Activated CD4-positive, alpha-beta T cell treated with anti-CD3 and anti-CD28 coated beads for 36 hours (primary cell): ENCODE measurements at regions not wholly inside any gene's neighbourhood (a gene's known extent, or its start where the extent isn't known, plus 50 kb on each side); places are given as distances from the start of the nearest gene placed in this dataset.

Source experiments
- ATAC-seq: fragments of 200-7000 bp; cut with Tn5 transposase; one replicate; pipeline ENCODE4 v1.10.0; 2021; ENCODE audit warnings: mild to moderate bottlenecking, moderate library complexity
- CTCF ChIA-PET: fragments of 350-600 bp; sonication (Branson Sonifier 250); formaldehyde crosslinking; loops from one replicate; lab custom pipeline; 2021; ENCODE audit warnings: antibody characterized with exemption; lab: Charles Lee
- POLR2A ChIA-PET: fragments of 350-600 bp; sonication (Branson Sonifier 250); formaldehyde crosslinking; loops from one replicate; lab custom pipeline; 2021; ENCODE audit warnings: antibody characterized with exemption, inconsistent platforms; lab: Charles Lee
- DNase-seq: peaks from one replicate; pipeline ENCODE4 v3.0.0-alpha.2; 2020
- H3K27ac Mint-ChIP-seq: one replicate; pipeline ENCODE4 v1.8.0; 2021; ENCODE audit warnings: mixed read lengths
- H3K27me3 Mint-ChIP-seq: one replicate; pipeline ENCODE4 v1.8.0; 2021; ENCODE audit warnings: mixed read lengths
- H3K36me3 Mint-ChIP-seq: one replicate; pipeline ENCODE4 v1.8.0; 2021; ENCODE audit warnings: low read depth, mixed read lengths
- H3K4me1 Mint-ChIP-seq: one replicate; pipeline ENCODE4 v1.8.0; 2021; ENCODE audit warnings: mixed read lengths
- H3K4me3 Mint-ChIP-seq: one replicate; pipeline ENCODE4 v1.8.0; 2021; ENCODE audit warnings: mild to moderate bottlenecking, moderate library complexity, mixed read lengths
- H3K9me3 Mint-ChIP-seq: one replicate; pipeline ENCODE4 v1.8.0; 2021; ENCODE audit warnings: low read depth, mixed read lengths
- intact Hi-C, 2 experiments: fragments of 100-400 bp; cut with DNase I in 1 of 2; cut with micrococcal nuclease in 1 of 2; formaldehyde crosslinking; loops; one replicate each; pipeline versions ENCODE4 v1.14.2 to v1.15.1; 2022 to 2024; cut with DNase I, micrococcal nuclease

DNA sequence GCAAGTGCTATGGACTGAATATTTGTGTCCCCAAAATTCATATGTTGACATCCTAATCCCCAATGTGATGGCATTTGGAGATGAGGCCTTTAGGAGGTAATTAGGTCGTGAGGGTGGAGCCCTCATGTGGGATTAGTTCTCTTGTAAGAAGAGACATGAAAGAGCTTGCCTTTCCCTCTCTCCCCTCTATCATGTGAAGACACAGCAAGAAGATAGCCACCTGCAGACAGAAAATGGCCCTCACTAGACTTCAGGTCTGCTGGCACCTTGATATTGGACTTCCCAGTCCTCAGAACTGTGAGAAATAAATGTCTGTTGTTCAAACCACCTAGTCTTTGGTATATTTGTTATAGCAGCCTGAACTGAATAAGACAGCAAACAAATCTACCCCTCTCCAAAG, 75.1 kb upstream of the TBX20 start:
- POLR2A ChIA-PET, result no interaction called here
- H3K9me3 Mint-ChIP-seq, result peaks cover 4% of the 10 kb centered on the region
- H3K27me3 Mint-ChIP-seq, result peaks cover 11% of the 10 kb centered on the region

GRCh38 chr7:35319606-35320005, 65.7 kb upstream of the TBX20 start:
- Mint-ChIP-seq H3K4me1 (no peaks in the 10 kb centered on the region), H3K27me3 (peaks cover 17% of the 10 kb centered on the region), H3K9me3 (peaks cover 2% of the 10 kb centered on the region), H3K36me3 (no peaks in the 10 kb centered on the region), H3K4me3 (no peak overlapping the region), H3K27ac (no peak overlapping the region)
- ChIA-PET POLR2A (no interaction called here), CTCF (no interaction called here)
- intact Hi-C loops, result no loop called here
- ATAC-seq (no peak), DNase-seq (no peak)

More for the DNA sequence above, 75.1 kb upstream of the TBX20 start:
- ATAC-seq, result no peak
- DNase-seq, result no peak
- intact Hi-C loops, result no loop called here
- H3K36me3 Mint-ChIP-seq, result no peaks in the 10 kb centered on the region
- CTCF ChIA-PET, result no interaction called here
- H3K4me1 Mint-ChIP-seq, result no peaks in the 10 kb centered on the region
- H3K4me3 Mint-ChIP-seq, result no peak overlapping the region
- no peak overlapping the region for H3K27ac Mint-ChIP-seq

GRCh38 chr7:35316549-35316948, 62.6 kb upstream of the TBX20 start:
- ChIA-PET CTCF (interaction anchor here (0.8 to 1.1 kb wide), 3 partner anchors 8 to 90 kb away, joined by 3 read pairs; no protein-coding TSS in a partner anchor), POLR2A (no interaction called here)
- intact Hi-C loops, result no loop called here
- ATAC-seq (no peak), DNase-seq (no peak)
- H3K4me1 Mint-ChIP-seq, result no peaks in the 10 kb centered on the region
- peaks cover 13% of the 10 kb centered on the region for H3K27me3 Mint-ChIP-seq
- H3K27ac Mint-ChIP-seq, result no peak overlapping the region
- H3K9me3 Mint-ChIP-seq, result no peaks in the 10 kb centered on the region
- no peaks in the 10 kb centered on the region for H3K36me3 Mint-ChIP-seq
- no peak overlapping the region for H3K4me3 Mint-ChIP-seq

- Mint-ChIP-seq H3K4me1 (no peaks in the 10 kb centered on the region), H3K27me3 (peaks cover 6% of the 10 kb centered on the region), H3K4me3 (no peak overlapping the region), H3K27ac (no peak overlapping the region), H3K9me3 (no peaks in the 10 kb centered on the region), H3K36me3 (no peaks in the 10 kb centered on the region)
- CTCF ChIA-PET, result interaction anchor here (0.8 kb wide), 1 partner anchor 13 kb away, joined by 3 read pairs; no protein-coding TSS in a partner anchor
- POLR2A ChIA-PET, result no interaction called here
- intact Hi-C loops, result no loop called here
- no peak for ATAC-seq
- DNase-seq, result no peak
These were observed 61.6 kb upstream of the TBX20 start for GRCh38 chr7:35315517-35315916.

DNA sequence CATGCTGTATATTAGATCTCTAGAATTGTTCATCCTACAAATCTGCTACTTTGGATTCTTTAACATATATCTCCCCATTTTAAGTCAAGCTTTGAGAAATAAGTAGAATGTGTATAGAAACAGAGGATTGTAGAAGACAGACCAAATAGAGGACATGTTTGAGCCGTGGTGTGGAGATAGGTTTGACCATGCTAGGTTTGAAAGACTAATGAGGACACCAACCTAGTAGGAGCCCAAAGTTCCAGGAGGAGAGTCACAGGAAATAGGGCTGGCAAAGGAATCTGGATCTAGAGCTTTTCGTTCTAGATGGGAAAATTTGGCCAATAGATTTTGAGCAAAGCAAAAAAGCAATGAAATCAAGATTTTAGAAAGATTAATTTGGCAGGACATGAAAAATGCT, 60.5 kb upstream of the TBX20 start:
- CTCF ChIA-PET, result no interaction called here
- H3K4me3 Mint-ChIP-seq, result no peak overlapping the region
- H3K4me1 Mint-ChIP-seq, result no peaks in the 10 kb centered on the region
- POLR2A ChIA-PET, result no interaction called here
- ATAC-seq (no peak), DNase-seq (no peak)
- H3K36me3 Mint-ChIP-seq, result no peaks in the 10 kb centered on the region
- H3K9me3 Mint-ChIP-seq, result no peaks in the 10 kb centered on the region
- H3K27ac Mint-ChIP-seq, result no peak overlapping the region
- intact Hi-C loops, result no loop called here
- H3K27me3 Mint-ChIP-seq, result peaks cover 2% of the 10 kb centered on the region

DNA sequence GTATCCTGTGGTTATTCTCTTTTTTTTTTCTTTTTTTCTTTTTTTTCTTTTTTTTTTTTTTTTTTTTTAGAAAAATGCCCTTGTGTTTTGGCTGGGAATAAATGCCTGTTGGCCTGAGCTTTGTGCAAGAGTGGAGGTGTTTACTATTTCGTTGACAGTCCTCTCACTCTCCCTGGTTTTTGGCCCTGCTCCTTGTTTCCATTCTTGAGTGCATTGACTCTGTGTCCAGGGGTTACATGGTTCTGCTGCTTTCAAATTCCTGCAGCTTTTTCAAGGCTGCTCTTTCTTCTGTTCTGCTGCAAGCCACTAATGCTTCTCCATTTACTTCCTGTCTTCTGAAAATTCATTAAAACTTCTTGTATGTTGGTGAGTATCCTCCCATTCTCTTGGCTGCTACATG, 59.7 kb upstream of the TBX20 start:
- Mint-ChIP-seq H3K27ac (no peak overlapping the region), H3K27me3 (peaks cover 2% of the 10 kb centered on the region), H3K36me3 (no peaks in the 10 kb centered on the region), H3K9me3 (no peaks in the 10 kb centered on the region), H3K4me1 (no peaks in the 10 kb centered on the region), H3K4me3 (no peak overlapping the region)
- CTCF ChIA-PET, result no interaction called here
- ATAC-seq (no peak), DNase-seq (no peak)
- POLR2A ChIA-PET, result interaction anchor here (0.6 kb wide), 1 partner anchor 51 kb away, joined by 3 read pairs; no protein-coding TSS in a partner anchor
- intact Hi-C loops, result no loop called here
